H9 (cell line): ENCODE measurements at regions not wholly inside any gene's neighbourhood (a gene's known extent, or its start where the extent isn't known, plus 50 kb on each side); places are given as distances from the start of the nearest gene placed in this dataset.

Experiments
- DNase-seq: peaks from one replicate; pipeline ENCODE4 v3.0.0-alpha.2; 2017
- H2AFZ ChIP-seq: one replicate; pipeline ENCODE4 v1.6.1; 2013; ENCODE audit warnings: mild to moderate bottlenecking, low read length, control low read depth, moderate library complexity
- H2AK5ac ChIP-seq: 2 replicates; pipeline ENCODE4 v1.6.1; 2013; ENCODE audit warnings: low read length, control low read depth, mixed read lengths; ENCODE audit not compliant: insufficient read length
- H2BK120ac ChIP-seq: one replicate; pipeline ENCODE4 v1.6.1; 2013; ENCODE audit warnings: low read depth, mild to moderate bottlenecking, low read length, control low read depth, inconsistent platforms; ENCODE audit not compliant: poor library complexity, severe bottlenecking
- H2BK12ac ChIP-seq: 2 replicates; pipeline ENCODE4 v1.6.1; 2013; ENCODE audit warnings: low read length, control low read depth, mixed read lengths, low read depth; ENCODE audit not compliant: insufficient read length
- H2BK15ac ChIP-seq: 2 replicates; pipeline ENCODE4 v1.6.1; 2013; ENCODE audit warnings: low read depth, low read length, control low read depth
- H2BK20ac ChIP-seq: one replicate; pipeline ENCODE4 v1.6.1; 2013; ENCODE audit warnings: low read depth, mild to moderate bottlenecking, low read length, control low read depth, inconsistent platforms; ENCODE audit not compliant: poor library complexity, severe bottlenecking
- H2BK5ac ChIP-seq: 2 replicates; pipeline ENCODE4 v1.6.1; 2013; ENCODE audit warnings: low read length, control low read depth, mixed read lengths; ENCODE audit not compliant: insufficient read length
- H3K14ac ChIP-seq: 2 replicates; pipeline ENCODE4 v1.6.1; 2013; ENCODE audit warnings: low read length, control low read depth; ENCODE audit not compliant: insufficient read depth
- H3K18ac ChIP-seq: 2 replicates; pipeline ENCODE4 v1.6.1; 2013; ENCODE audit warnings: low read depth, mild to moderate bottlenecking, mixed read lengths, low read length, control low read depth; ENCODE audit not compliant: insufficient read length
- H3K23ac ChIP-seq: 2 replicates; pipeline ENCODE4 v1.6.1; 2013; ENCODE audit warnings: low read length, control low read depth, mixed read lengths, low read depth; ENCODE audit not compliant: insufficient read length
- H3K23me2 ChIP-seq: 2 replicates; pipeline ENCODE4 v1.6.1; 2013; ENCODE audit warnings: low read depth, mild to moderate bottlenecking, mixed read lengths, low read length, control low read depth; ENCODE audit not compliant: insufficient read length, poor library complexity, severe bottlenecking
- H3K27ac ChIP-seq: 2 replicates; pipeline ENCODE4 v1.5.1; 2013; ENCODE audit warnings: low read length, control low read depth, mixed read lengths, low read depth; ENCODE audit not compliant: insufficient read length
- H3K27me3 ChIP-seq: 2 replicates; pipeline ENCODE4 v1.6.1; 2013; ENCODE audit warnings: low read length, control low read depth, inconsistent platforms; ENCODE audit not compliant: insufficient read depth
- H3K4ac ChIP-seq: 2 replicates; pipeline ENCODE4 v1.6.1; 2013; ENCODE audit warnings: low read depth, mild to moderate bottlenecking, control low read depth, inconsistent platforms, low read length, moderate library complexity
- H3K4me1 ChIP-seq: 2 replicates; pipeline ENCODE4 v1.6.1; 2013; ENCODE audit warnings: low read length, control low read depth, inconsistent platforms; ENCODE audit not compliant: insufficient read depth
- H3K4me2 ChIP-seq: 2 replicates; pipeline ENCODE4 v1.6.1; 2013; ENCODE audit warnings: low read length, control low read depth, mixed read lengths; ENCODE audit not compliant: insufficient read length, insufficient read depth
- H3K56ac ChIP-seq: 2 replicates; pipeline ENCODE4 v1.6.1; 2013; ENCODE audit warnings: low read depth, mild to moderate bottlenecking, mixed read lengths, low read length, control low read depth; ENCODE audit not compliant: insufficient read length
- H3K79me1 ChIP-seq: 2 replicates; pipeline ENCODE4 v1.6.1; 2013; ENCODE audit warnings: low read depth, mild to moderate bottlenecking, moderate library complexity, low read length, control low read depth, inconsistent platforms; ENCODE audit not compliant: insufficient read depth, poor library complexity, severe bottlenecking
- H3K79me2 ChIP-seq: 2 replicates; pipeline ENCODE4 v1.6.1; 2013; ENCODE audit warnings: low read length, control low read depth, inconsistent platforms; ENCODE audit not compliant: insufficient read depth
- H3K9ac ChIP-seq: 2 replicates; pipeline ENCODE4 v1.6.1; 2013; ENCODE audit warnings: low read length, control low read depth, mixed read lengths; ENCODE audit not compliant: insufficient read length; ENCODE audit errors: extremely low read depth
- H3K9me3 ChIP-seq: one replicate; pipeline ENCODE4 v1.6.1; 2013; ENCODE audit warnings: low read depth, low read length, inconsistent platforms; ENCODE audit not compliant: control insufficient read depth
- H3T11ph ChIP-seq: one replicate; pipeline ENCODE4 v1.6.1; 2013; ENCODE audit warnings: mild to moderate bottlenecking, low read length, control low read depth, inconsistent platforms
- H4K20me1 ChIP-seq: one replicate; pipeline ENCODE4 v1.6.1; 2013; ENCODE audit not compliant: control insufficient read depth, insufficient read length, insufficient read depth
- H4K5ac ChIP-seq: 2 replicates; pipeline ENCODE4 v1.6.1; 2013; ENCODE audit warnings: low read depth, mild to moderate bottlenecking, mixed read lengths, low read length, control low read depth; ENCODE audit not compliant: insufficient read length
- H4K8ac ChIP-seq: replicated peaks from 2 replicates; pipeline ENCODE4 v1.6.1; 2013; ENCODE audit warnings: low read length, control low read depth, mixed read lengths, low read depth; ENCODE audit not compliant: insufficient read length
- H4K91ac ChIP-seq: 2 replicates; pipeline ENCODE4 v1.6.1; 2013; ENCODE audit warnings: low read depth, mild to moderate bottlenecking, moderate library complexity, mixed read lengths, low read length, control low read depth; ENCODE audit not compliant: insufficient read length
- H3K27ac Mint-ChIP-seq, 3 experiments: 2 replicates in 2 of 3; 3 replicates in 1 of 3; pipeline ENCODE4 v1.8.0; 2020 to 2021; ENCODE audit warnings: mixed read lengths in 3 of 3, mild to moderate bottlenecking in 1 of 3, moderate library complexity in 1 of 3
- H3K27me3 Mint-ChIP-seq: 2 replicates; pipeline ENCODE4 v1.8.0; 2021; ENCODE audit warnings: low read depth, mild to moderate bottlenecking, moderate library complexity, mixed read lengths
- H3K36me3 Mint-ChIP-seq, 3 experiments: 2 replicates in 2 of 3; 3 replicates in 1 of 3; pipeline ENCODE4 v1.8.0; 2020 to 2021; ENCODE audit warnings: low read depth in 3 of 3, mixed read lengths in 3 of 3; ENCODE audit not compliant: insufficient read depth in 1 of 3
- H3K4me1 Mint-ChIP-seq, 2 experiments: 2 replicates each; pipeline ENCODE4 v1.8.0; 2020; ENCODE audit warnings: mixed read lengths in 2 of 2
- H3K4me3 Mint-ChIP-seq, 2 experiments: 2 replicates in 1 of 2; 3 replicates in 1 of 2; pipeline ENCODE4 v1.8.0; 2020 to 2021; ENCODE audit warnings: mild to moderate bottlenecking in 2 of 2, mixed read lengths in 2 of 2, moderate library complexity in 1 of 2
- H3K9me3 Mint-ChIP-seq, 2 experiments: 2 replicates in 1 of 2; 3 replicates in 1 of 2; pipeline ENCODE4 v1.8.0; 2020; ENCODE audit warnings: mild to moderate bottlenecking in 2 of 2, mixed read lengths in 2 of 2, moderate library complexity in 1 of 2
- CTCF ChIP-seq: fragments of 200-600 bp; sonication (generic); conservative IDR thresholded peaks from 3 replicates; pipeline ENCODE4 v1.8.0; 2021; ENCODE audit warnings: antibody characterized with exemption, mild to moderate bottlenecking
- WGBS: extraction: QIAGEN DNeasy Blood & Tissue Kit; methylation state at CpG from one replicate; pipeline ENCODE4 v1.1.7; 2013; ENCODE audit warnings: missing lambda C conversion rate, low lambda C conversion rate, mixed read lengths; ENCODE audit not compliant: insufficient read length; ENCODE audit errors: extremely low coverage; 5-methylcytosine and 5-hydroxymethylcytosine counted together

GRCh38 chr6:50589751-50590470, 123.4 kb upstream of the TFAP2D start:
- Histone ChIP-seq H2BK12ac (no peak overlapping the region), H3K9ac (no peak overlapping the region), H3K56ac (no peak overlapping the region), H4K5ac (no peak overlapping the region), H3K79me1 (no peaks in the 10 kb centered on the region), H3K14ac (no peak overlapping the region), H2BK120ac (no peak overlapping the region), H3K23me2 (no peaks in the 10 kb centered on the region), H2BK15ac (no peak overlapping the region; the same call in 1 of the 2 replicates), H4K91ac (no peak overlapping the region), H3K9me3 (no peaks in the 10 kb centered on the region), H3K23ac (no peak overlapping the region), H2BK20ac (no peak overlapping the region), H2BK5ac (no peak overlapping the region), H3K27me3 (no peaks in the 10 kb centered on the region), H4K20me1 (no peaks in the 10 kb centered on the region), H2AFZ (no peak overlapping the region), H2AK5ac (no peak overlapping the region), H3K4me2 (no peak overlapping the region), H3K4me1 (no peaks in the 10 kb centered on the region; the same call in 1 of the 2 replicates), H4K8ac (no peak overlapping the region), H3K18ac (no peak overlapping the region), H3K27ac (no peak overlapping the region), H3T11ph (no peak overlapping the region), H3K79me2 (no peaks in the 10 kb centered on the region), H3K4ac (no peak overlapping the region)
- no peaks in the 10 kb centered on the region for H3K36me3 Mint-ChIP-seq
- no peak overlapping the region for H3K4me3 Mint-ChIP-seq
- no peaks in the 10 kb centered on the region for H3K9me3 Mint-ChIP-seq
- WGBS, result no CpG with 5 or more reads among the region's 5 CpGs
- no peak overlapping the region for H3K27ac Mint-ChIP-seq
- no peak for TF ChIP-seq CTCF
- DNase-seq, result no peak
- peaks cover 1% of the 10 kb centered on the region; the same call in 1 of the 2 replicates for H3K27me3 Mint-ChIP-seq
- peaks cover 3 to 5% of the 10 kb centered on the region in 2 experiments; a peak in 3 of 4 replicates for H3K4me1 Mint-ChIP-seq
